ENCODE measurements at regions not wholly inside any gene's neighbourhood (a gene's known extent, or its start where the extent isn't known, plus 50 kb on each side); places are given as distances from the start of the nearest gene placed in this dataset.

- Histone ChIP-seq H3K27me3 (ENCODE audit: control insufficient read depth in 3 of 3, insufficient read depth in 3 of 3, low read depth in 1 of 3, low read length in 3 of 3) (peaks cover 0 to 6% (median 0%) of the 10 kb centered on the region in 3 experiments), H2AK5ac (ENCODE audit: low read depth, low read length) (no peak overlapping the region), H3K79me1 (ENCODE audit: low read depth, low read length) (no peaks in the 10 kb centered on the region), H3K9ac (ENCODE audit: low read depth, low read length, poor library complexity) (no peak overlapping the region), H2BK120ac (ENCODE audit: low read depth, low read length) (no peak overlapping the region), H3K4me3 (ENCODE audit: low read length in 2 of 2) (no peak overlapping the region), H2BK5ac (ENCODE audit: low read length) (no peak overlapping the region), H3K14ac (ENCODE audit: low read length) (no peak overlapping the region), H3K4ac (ENCODE audit: low read length) (no peak overlapping the region), H3K4me1 (ENCODE audit: control insufficient read depth in 2 of 2, insufficient read depth in 1 of 2, low read depth in 1 of 2, low read length in 2 of 2) (no peaks in the 10 kb centered on the region), H2BK15ac (ENCODE audit: low read length) (no peak overlapping the region), H3K9me3 (replicated peaks in 1 of 2; ENCODE audit: control insufficient read depth in 2 of 2, insufficient read depth in 1 of 2, low read depth in 1 of 2, low read length in 2 of 2) (no peaks in the 10 kb centered on the region), H4K8ac (ENCODE audit: low read depth, low read length) (no peak overlapping the region), H4K91ac (ENCODE audit: low read depth, low read length, poor library complexity) (no peak overlapping the region), H3K36me3 (replicated peaks in 1 of 2; ENCODE audit: control insufficient read depth in 2 of 2, insufficient read depth in 2 of 2, low read length in 2 of 2) (no peaks in the 10 kb centered on the region), H2AFZ (ENCODE audit: low read length) (no peak overlapping the region), H3K23ac (ENCODE audit: low read depth, low read length, poor library complexity) (no peak overlapping the region), H2BK12ac (ENCODE audit: low read length) (no peak overlapping the region), H3K18ac (ENCODE audit: low read length) (no peak overlapping the region), H3K27ac (replicated peaks; ENCODE audit: low read length) (no peak overlapping the region), H3K4me2 (ENCODE audit: insufficient read depth, low read length, poor library complexity, severe bottlenecking) (no peak overlapping the region)
- DNase-seq (ENCODE audit: low spot score) = no peak
- no CpG with 5 or more reads among the region's 5 CpGs for WGBS, 2 donors (ENCODE audit: extremely low coverage in 2 of 2, insufficient read length in 2 of 2, insufficient replicate concordance in 1 of 2)
Measured at GRCh38 chr2:41894563-41895333, 153.1 kb upstream of the PKDCC start.

GRCh38 chr2:41895334-41895664, 152.5 kb upstream of the PKDCC start:
- Histone ChIP-seq H3K23ac (ENCODE audit: low read depth, low read length, poor library complexity) (no peak overlapping the region), H3K27ac (replicated peaks; ENCODE audit: low read length) (no peak overlapping the region), H3K4me2 (ENCODE audit: insufficient read depth, low read length, poor library complexity, severe bottlenecking) (no peak overlapping the region), H3K36me3 (replicated peaks in 1 of 2; ENCODE audit: control insufficient read depth in 2 of 2, insufficient read depth in 2 of 2, low read length in 2 of 2) (no peaks in the 10 kb centered on the region), H2AK5ac (ENCODE audit: low read depth, low read length) (no peak overlapping the region), H3K79me1 (ENCODE audit: low read depth, low read length) (no peaks in the 10 kb centered on the region), H3K4me3 (ENCODE audit: low read length in 2 of 2) (no peak overlapping the region), H3K4me1 (ENCODE audit: control insufficient read depth in 2 of 2, insufficient read depth in 1 of 2, low read depth in 1 of 2, low read length in 2 of 2) (no peaks in the 10 kb centered on the region), H3K9ac (ENCODE audit: low read depth, low read length, poor library complexity) (no peak overlapping the region), H2BK12ac (ENCODE audit: low read length) (no peak overlapping the region), H3K9me3 (replicated peaks in 1 of 2; ENCODE audit: control insufficient read depth in 2 of 2, insufficient read depth in 1 of 2, low read depth in 1 of 2, low read length in 2 of 2) (no peaks in the 10 kb centered on the region), H2AFZ (ENCODE audit: low read length) (no peak overlapping the region), H2BK120ac (ENCODE audit: low read depth, low read length) (no peak overlapping the region), H3K18ac (ENCODE audit: low read length) (no peak overlapping the region), H3K4ac (ENCODE audit: low read length) (no peak overlapping the region), H2BK15ac (ENCODE audit: low read length) (no peak overlapping the region), H3K27me3 (ENCODE audit: control insufficient read depth in 3 of 3, insufficient read depth in 3 of 3, low read depth in 1 of 3, low read length in 3 of 3) (peaks cover 0 to 6% (median 0%) of the 10 kb centered on the region in 3 experiments), H2BK5ac (ENCODE audit: low read length) (no peak overlapping the region), H3K14ac (ENCODE audit: low read length) (no peak overlapping the region), H4K8ac (ENCODE audit: low read depth, low read length) (no peak overlapping the region), H4K91ac (ENCODE audit: low read depth, low read length, poor library complexity) (no peak overlapping the region)
- no CpG with 5 or more reads among the region's 1 CpG for WGBS, 2 donors (ENCODE audit: extremely low coverage in 2 of 2, insufficient read length in 2 of 2, insufficient replicate concordance in 1 of 2)
- DNase-seq (ENCODE audit: low spot score) = no peak

- Histone ChIP-seq H3K9ac (ENCODE audit: low read depth, low read length, poor library complexity) (no peak overlapping the region), H3K18ac (ENCODE audit: low read length) (no peak overlapping the region), H3K79me1 (ENCODE audit: low read depth, low read length) (no peaks in the 10 kb centered on the region), H2BK5ac (ENCODE audit: low read length) (no peak overlapping the region), H3K4ac (ENCODE audit: low read length) (no peak overlapping the region), H3K4me1 (ENCODE audit: control insufficient read depth in 2 of 2, insufficient read depth in 1 of 2, low read depth in 1 of 2, low read length in 2 of 2) (no peaks in the 10 kb centered on the region), H2AK5ac (ENCODE audit: low read depth, low read length) (no peak overlapping the region), H3K36me3 (replicated peaks in 1 of 2; ENCODE audit: control insufficient read depth in 2 of 2, insufficient read depth in 2 of 2, low read length in 2 of 2) (no peaks in the 10 kb centered on the region), H2BK12ac (ENCODE audit: low read length) (no peak overlapping the region), H4K91ac (ENCODE audit: low read depth, low read length, poor library complexity) (no peak overlapping the region), H3K9me3 (replicated peaks in 1 of 2; ENCODE audit: control insufficient read depth in 2 of 2, insufficient read depth in 1 of 2, low read depth in 1 of 2, low read length in 2 of 2) (no peaks in the 10 kb centered on the region), H3K27me3 (ENCODE audit: control insufficient read depth in 3 of 3, insufficient read depth in 3 of 3, low read depth in 1 of 3, low read length in 3 of 3) (no peaks in the 10 kb centered on the region), H3K14ac (ENCODE audit: low read length) (no peak overlapping the region), H3K4me2 (ENCODE audit: insufficient read depth, low read length, poor library complexity, severe bottlenecking) (no peak overlapping the region), H4K8ac (ENCODE audit: low read depth, low read length) (no peak overlapping the region), H2BK15ac (ENCODE audit: low read length) (no peak overlapping the region), H2BK120ac (ENCODE audit: low read depth, low read length) (no peak overlapping the region), H3K23ac (ENCODE audit: low read depth, low read length, poor library complexity) (no peak overlapping the region), H3K27ac (replicated peaks; ENCODE audit: low read length) (no peak overlapping the region), H2AFZ (ENCODE audit: low read length) (no peak overlapping the region), H3K4me3 (ENCODE audit: low read length in 2 of 2) (no peak overlapping the region)
- no CpG with 5 or more reads among the region's 5 CpGs for WGBS, 2 donors (ENCODE audit: extremely low coverage in 2 of 2, insufficient read length in 2 of 2, insufficient replicate concordance in 1 of 2)
- no peak for DNase-seq (ENCODE audit: low spot score)
Measured at GRCh38 chr2:41896186-41896846, 151.5 kb upstream of the PKDCC start.

GRCh38 chr2:41899189-41899588, 148.6 kb upstream of the PKDCC start:
- H3K36me3 ChIP-seq (replicated peaks in 1 of 2; ENCODE audit: control insufficient read depth in 2 of 2, insufficient read depth in 2 of 2, low read length in 2 of 2) = no peaks in the 10 kb centered on the region
- no peak overlapping the region for H2BK15ac ChIP-seq (ENCODE audit: low read length)
- H3K18ac ChIP-seq (ENCODE audit: low read length) = no peak overlapping the region
- WGBS, 2 donors (ENCODE audit: extremely low coverage in 2 of 2, insufficient read length in 2 of 2, insufficient replicate concordance in 1 of 2) = no CpG with 5 or more reads among the region's 2 CpGs
- no peak overlapping the region for H2BK5ac ChIP-seq (ENCODE audit: low read length)
- H3K23ac ChIP-seq (ENCODE audit: low read depth, low read length, poor library complexity) = no peak overlapping the region
- H3K27ac ChIP-seq (replicated peaks; ENCODE audit: low read length) = no peak overlapping the region
- H3K9me3 ChIP-seq (replicated peaks in 1 of 2; ENCODE audit: control insufficient read depth in 2 of 2, insufficient read depth in 1 of 2, low read depth in 1 of 2, low read length in 2 of 2) = no peaks in the 10 kb centered on the region
- H4K91ac ChIP-seq (ENCODE audit: low read depth, low read length, poor library complexity) = no peak overlapping the region
- no peak overlapping the region for H2AFZ ChIP-seq (ENCODE audit: low read length)
- no peak overlapping the region for H3K14ac ChIP-seq (ENCODE audit: low read length)
- H3K79me1 ChIP-seq (ENCODE audit: low read depth, low read length) = no peaks in the 10 kb centered on the region
- no peak overlapping the region for H3K4ac ChIP-seq (ENCODE audit: low read length)
- no peak overlapping the region for H3K9ac ChIP-seq (ENCODE audit: low read depth, low read length, poor library complexity)
- no peaks in the 10 kb centered on the region for H3K4me1 ChIP-seq (ENCODE audit: control insufficient read depth in 2 of 2, insufficient read depth in 1 of 2, low read depth in 1 of 2, low read length in 2 of 2)
- H2AK5ac ChIP-seq (ENCODE audit: low read depth, low read length) = no peak overlapping the region
- DNase-seq (ENCODE audit: low spot score) = no peak
- no peak overlapping the region for H3K4me3 ChIP-seq (ENCODE audit: low read length in 2 of 2)
- H4K8ac ChIP-seq (ENCODE audit: low read depth, low read length) = no peak overlapping the region
- no peak overlapping the region for H2BK120ac ChIP-seq (ENCODE audit: low read depth, low read length)
- H2BK12ac ChIP-seq (ENCODE audit: low read length) = no peak overlapping the region
- peaks cover 0 to 2% (median 0%) of the 10 kb centered on the region in 3 experiments for H3K27me3 ChIP-seq (ENCODE audit: control insufficient read depth in 3 of 3, insufficient read depth in 3 of 3, low read depth in 1 of 3, low read length in 3 of 3)
- no peak overlapping the region for H3K4me2 ChIP-seq (ENCODE audit: insufficient read depth, low read length, poor library complexity, severe bottlenecking)
